ENCODE measurements at regions not wholly inside any gene's neighbourhood (a gene's known extent, or its start where the extent isn't known, plus 50 kb on each side); places are given as distances from the start of the nearest gene placed in this dataset.

GRCh38 chr12:126290456-126290855, 1225.2 kb downstream of the AACS start:
- no peak for TF ChIP-seq CTCF (IDR thresholded peaks at IDR 0.05; ENCODE audit: low read length)
- TF ChIP-seq EZH2 (IDR thresholded peaks at IDR 0.05; ENCODE audit: borderline replicate concordance, low read length) = no peak
